K562 (cell line): ENCODE measurements at regions not wholly inside any gene's neighbourhood (a gene's known extent, or its start where the extent isn't known, plus 50 kb on each side); places are given as distances from the start of the nearest gene placed in this dataset.

Experiments used
- ATAC-seq: fragments of 200-7000 bp; cut with Tn5 transposase; 3 replicates; pipeline ENCODE4 v1.9.1; 2020; ENCODE audit warnings: moderate library complexity
- BruUV-seq: library from RNA; stranded (reverse); fragments of 400-500 nt; replicated peaks from 2 replicates; lab custom pipeline; 2021; lab: Mats Ljungman, UMichigan
- CTCF ChIA-PET: fragments of 300-600 bp; formaldehyde crosslinking; extraction: SDS; loops from one replicate; lab custom pipeline; 2021; ENCODE audit warnings: low intra/inter-chr PET ratio; lab: Yijun Ruan, JAX
- POLR2A ChIA-PET: fragments of 300-600, 350-650 bp; sonication (Branson Sonifier 250); formaldehyde crosslinking; extraction: SDS; loops from one replicate; lab custom pipeline; 2021; ENCODE audit warnings: antibody characterized with exemption, inconsistent platforms; lab: Yijun Ruan, JAX
- DNase-seq, 4 experiments: peaks; one replicate each; pipeline versions ENCODE4 v3.0.0 to v3.0.0-alpha.2; 2011 to 2018; ENCODE audit warnings: low spot score in 3 of 4, mixed read lengths in 3 of 4; ENCODE audit errors: extremely low read depth in 1 of 4
- FAIRE-seq: peaks from 2 replicates; lab custom pipeline; 2011; peaks lifted over from hg19 to GRCh38; lab: Jason Lieb, UNC
- H2AFZ ChIP-seq: 2 replicates; pipeline ENCODE4 v1.6.0; 2011; ENCODE audit warnings: low read depth, low read length, control low read depth, inconsistent platforms
- H3K27ac ChIP-seq: fragments of 200-600 bp; 3 replicates; pipeline ENCODE4 v1.8.0; 2011; ENCODE audit warnings: low read depth, mild to moderate bottlenecking, control low read depth, inconsistent platforms, low read length, moderate library complexity, mixed read lengths; ENCODE audit errors: extremely low read depth
- H3K27me3 ChIP-seq, 2 experiments: fragments of 300-600 bp in 1 of 2; 2 replicates in 1 of 2; 3 replicates in 1 of 2; pipeline versions ENCODE4 v1.6.0 to v1.8.0; 2011; ENCODE audit warnings: inconsistent platforms in 2 of 2, low read length in 2 of 2, mild to moderate bottlenecking in 1 of 2, mixed read lengths in 1 of 2, moderate library complexity in 1 of 2; ENCODE audit not compliant: control insufficient read depth in 2 of 2, insufficient read depth in 2 of 2
- H3K36me3 ChIP-seq: fragments of 300-600 bp; 3 replicates; pipeline ENCODE4 v1.8.0; 2011; ENCODE audit warnings: mild to moderate bottlenecking, low read length, inconsistent platforms; ENCODE audit not compliant: control insufficient read depth, insufficient read depth
- H3K4me1 ChIP-seq, 2 experiments: fragments of 200-600 bp in 1 of 2; replicated peaks in 1 of 2; 2 replicates in 1 of 2; 3 replicates in 1 of 2; pipeline versions ENCODE4 v1.5.1 to v1.8.0; 2011; ENCODE audit warnings: inconsistent platforms in 2 of 2, low read length in 2 of 2, mild to moderate bottlenecking in 1 of 2, mixed read lengths in 1 of 2, moderate library complexity in 1 of 2; ENCODE audit not compliant: control insufficient read depth in 2 of 2, insufficient read depth in 2 of 2
- H3K4me2 ChIP-seq: 2 replicates; pipeline ENCODE4 v1.6.1; 2011; ENCODE audit warnings: low read length, control low read depth, inconsistent platforms, mixed read lengths; ENCODE audit not compliant: insufficient read depth
- H3K4me3 ChIP-seq: fragments of 200-600 bp; sonication (generic), shearing (Covaris generic); 2 replicates; pipeline ENCODE4 v1.5.1; 2016; ENCODE audit warnings: control low read depth, inconsistent platforms
- H3K79me2 ChIP-seq: fragments of 200-600 bp; 3 replicates; pipeline ENCODE4 v1.8.0; 2011; ENCODE audit warnings: low read length, inconsistent platforms; ENCODE audit not compliant: control insufficient read depth, insufficient read depth
- H3K9ac ChIP-seq, 2 experiments: 2 replicates each; pipeline versions ENCODE4 v1.6.0 to v1.6.1; 2011; ENCODE audit warnings: low read depth in 2 of 2, low read length in 2 of 2, control low read depth in 1 of 2, inconsistent platforms in 1 of 2, mild to moderate bottlenecking in 1 of 2, mixed read lengths in 1 of 2; ENCODE audit not compliant: insufficient read depth in 1 of 2
- H3K9me1 ChIP-seq: one replicate; pipeline ENCODE4 v1.6.0; 2011; ENCODE audit warnings: inconsistent platforms, mild to moderate bottlenecking, low read length, moderate library complexity; ENCODE audit not compliant: control insufficient read depth, insufficient read depth
- H3K9me3 ChIP-seq: replicated peaks from 2 replicates; pipeline ENCODE4 v1.5.1; 2011; ENCODE audit warnings: low read depth, low read length, inconsistent platforms; ENCODE audit not compliant: control insufficient read depth, insufficient read depth
- H4K20me1 ChIP-seq: replicated peaks from 2 replicates; pipeline ENCODE4 v1.6.1; 2011; ENCODE audit warnings: low read length, inconsistent platforms, mixed read lengths; ENCODE audit not compliant: control insufficient read depth, insufficient read depth
- CBFA2T3 ChIP-seq: fragments of 450-650 bp; IDR thresholded peaks from 2 replicates; pipeline ENCODE4 v1.6.1; 2017
- CREB3 ChIP-seq: fragments of 450-650 bp; conservative IDR thresholded peaks from 2 replicates; pipeline ENCODE4 v1.6.1; 2016; ENCODE audit warnings: missing genetic modification characterization, low read depth, mild to moderate bottlenecking, missing compliant biosample characterization, moderate library complexity
- NFE2 ChIP-seq: IDR thresholded peaks from 2 replicates; pipeline ENCODE4 v1.6.1; 2014; ENCODE audit warnings: antibody characterized with exemption, low read depth
- ZNF134 ChIP-seq: fragments of 250-450 bp; sonication (Bioruptor Pico); conservative IDR thresholded peaks from 2 replicates; pipeline ENCODE4 v1.4.0; 2020
- ZNF274 ChIP-seq: IDR thresholded peaks from 2 replicates; pipeline ENCODE4 v1.6.1; 2011; ENCODE audit warnings: low read depth, mild to moderate bottlenecking, low read length, moderate library complexity, borderline replicate concordance
- ZNF507 ChIP-seq: conservative IDR thresholded peaks from 2 replicates; pipeline ENCODE4 v1.6.1; 2017; ENCODE audit warnings: missing genetic modification characterization, missing compliant biosample characterization
- WGBS: fragments of 100-300 bp; shearing (Covaris generic); methylation state at CpG from one replicate; pipeline ENCODE4 v1.1.6; 2016; ENCODE audit warnings: low coverage, mixed read lengths; ENCODE audit not compliant: insufficient coverage; ENCODE audit errors: missing lambda C conversion rate; 5-methylcytosine and 5-hydroxymethylcytosine counted together
- in situ Hi-C: fragments of 300-500 bp; cut with MboI; formaldehyde crosslinking; loops from 4 replicates; pipeline ENCODE4 v1.15.0; 2018; ENCODE audit warnings: inconsistent platforms, mixed read lengths
- intact Hi-C: fragments of 100-400 bp; cut with micrococcal nuclease; formaldehyde crosslinking; loops from 2 replicates; pipeline ENCODE4 v1.14.2; 2022

GRCh38 chr12:123073292-123073691 is 77.6 kb downstream of the PITPNM2 start:
- H3K4me1 ChIP-seq = peaks cover 13 to 22% of the 10 kb centered on the region in 2 experiments; a peak in 4 of 5 replicates
- no peaks in the 10 kb centered on the region; the same call in 2 of the 3 replicates for H3K36me3 ChIP-seq
- intact Hi-C loops (no loop called here), in situ Hi-C loops (no loop called here)
- ChIA-PET CTCF (no interaction called here), POLR2A (no interaction called here)
- 56% methylated on average over 3 of the region's 3 CpGs for WGBS
- no TSS peak for BruUV-seq
- H3K4me2 ChIP-seq = no peak overlapping the region
- TF ChIP-seq ZNF507 (tag) (no peak), NFE2 (peak; percentile 19; the same call in 1 of the 2 replicates), CBFA2T3 (0 out of 2 replicates have a peak, but pooled peaks have one; percentile 10)
- no peak overlapping the region for H2AFZ ChIP-seq
- H4K20me1 ChIP-seq = peaks cover 10% of the 10 kb centered on the region
- no peak overlapping the region for H3K9ac ChIP-seq
- H3K27ac ChIP-seq = no peak overlapping the region
- DNase-seq (no peak), ATAC-seq (no peak), FAIRE-seq (no peak)
- H3K9me1 ChIP-seq = peaks cover 4% of the 10 kb centered on the region
- H3K79me2 ChIP-seq = no peaks in the 10 kb centered on the region
- H3K9me3 ChIP-seq = no peaks in the 10 kb centered on the region
- no peaks in the 10 kb centered on the region for H3K27me3 ChIP-seq
- H3K4me3 ChIP-seq = no peak overlapping the region

DNA sequence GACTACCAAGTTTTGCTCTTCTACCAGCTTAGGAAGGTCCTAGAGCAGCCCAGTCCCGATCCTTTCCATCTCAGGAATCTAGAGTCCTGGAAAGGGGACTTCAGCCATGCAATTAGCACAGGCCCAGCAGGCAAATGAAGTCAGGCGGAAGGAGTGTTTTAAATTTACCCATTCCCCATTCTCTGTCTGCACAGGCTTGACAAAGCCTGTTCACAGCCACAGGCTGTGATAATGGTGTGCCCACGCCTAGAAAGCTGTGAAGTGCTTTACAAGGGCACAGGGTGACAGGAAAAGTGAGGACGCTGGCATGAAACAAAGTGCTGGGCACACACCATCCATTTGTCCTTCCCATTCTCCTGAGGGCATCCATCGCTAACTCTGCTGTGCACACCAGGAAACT is 79.0 kb downstream of the PITPNM2 start:
- H3K9me1 ChIP-seq = no peaks in the 10 kb centered on the region
- POLR2A ChIA-PET = interaction anchor here (1.1 to 4.9 kb wide), 2 partner anchors 12 to 161 kb away, joined by 4 to 23 read pairs; partner anchors contain the start of gene MPHOSPH9

More for the DNA sequence above, 79.0 kb downstream of the PITPNM2 start:
- peaks cover 4% of the 10 kb centered on the region for H4K20me1 ChIP-seq
- ATAC-seq = no peak
- TF ChIP-seq CREB3 (tag) (no peak), ZNF134 (CRISPR knock-in tag) (no peak), ZNF274 (no peak)
- no peak overlapping the region for H2AFZ ChIP-seq
- no peaks in the 10 kb centered on the region; the same call in 2 of the 3 replicates for H3K36me3 ChIP-seq
- in situ Hi-C loops = no loop called here
- H3K27me3 ChIP-seq = no peaks in the 10 kb centered on the region
- WGBS = 55% methylated on average over 5 of the region's 5 CpGs
- intact Hi-C loops = no loop called here
- H3K27ac ChIP-seq = no peak overlapping the region
- no TSS peak for BruUV-seq
- no peak for FAIRE-seq
- DNase-seq = no peak
- no peaks in the 10 kb centered on the region for H3K9me3 ChIP-seq
- no peaks in the 10 kb centered on the region for H3K79me2 ChIP-seq
- no peak overlapping the region for H3K9ac ChIP-seq
- H3K4me1 ChIP-seq = peaks cover 7 to 10% of the 10 kb centered on the region in 2 experiments; a peak in 4 of 5 replicates
- H3K4me3 ChIP-seq = no peak overlapping the region
- H3K4me2 ChIP-seq = no peak overlapping the region
- CTCF ChIA-PET = no interaction called here
